OCI-LY1 (cell line): ENCODE measurements at regions not wholly inside any gene's neighbourhood (a gene's known extent, or its start where the extent isn't known, plus 50 kb on each side); places are given as distances from the start of the nearest gene placed in this dataset.

Experiments
- H2AFZ ChIP-seq: fragments of 200-600 bp; sonication (generic), shearing (Covaris generic); 2 replicates; pipeline ENCODE4 v1.6.0; 2014; ENCODE audit warnings: antibody characterized with exemption, mild to moderate bottlenecking, low read length
- H3F3A ChIP-seq: fragments of 200-600 bp; sonication (generic), shearing (Covaris generic); 2 replicates; pipeline ENCODE4 v1.6.0; 2014; ENCODE audit warnings: mild to moderate bottlenecking, antibody characterized with exemption, low read length, moderate library complexity; ENCODE audit not compliant: insufficient read depth
- H3K27ac ChIP-seq: fragments of 200-600 bp; sonication (generic); 2 replicates; pipeline ENCODE4 v1.5.1; 2014; ENCODE audit warnings: low read length, mixed run types, mild to moderate bottlenecking, low read depth; ENCODE audit not compliant: poor library complexity, severe bottlenecking
- H3K27me3 ChIP-seq: fragments of 200-600 bp; sonication (generic); 2 replicates; pipeline ENCODE4 v1.6.0; 2014; ENCODE audit warnings: antibody characterized with exemption, mild to moderate bottlenecking, low read length, moderate library complexity; ENCODE audit not compliant: insufficient read depth
- H3K36me3 ChIP-seq: fragments of 200-600 bp; sonication (generic); 2 replicates; pipeline ENCODE4 v1.6.1; 2014; ENCODE audit warnings: mild to moderate bottlenecking, antibody characterized with exemption, low read length, moderate library complexity, mixed read lengths; ENCODE audit not compliant: insufficient read depth
- H3K4me1 ChIP-seq: fragments of 200-600 bp; sonication (generic); 2 replicates; pipeline ENCODE4 v1.5.1; 2014; ENCODE audit warnings: mild to moderate bottlenecking, low read length, moderate library complexity; ENCODE audit not compliant: insufficient read depth, severe bottlenecking
- H3K4me2 ChIP-seq: fragments of 200-600 bp; sonication (generic), shearing (Covaris generic); 2 replicates; pipeline ENCODE4 v1.6.1; 2014; ENCODE audit warnings: low read length
- H3K4me3 ChIP-seq: fragments of 200-600 bp; sonication (generic); 2 replicates; pipeline ENCODE4 v1.5.1; 2014; ENCODE audit warnings: low read length, low read depth, mild to moderate bottlenecking, mixed read lengths; ENCODE audit not compliant: poor library complexity, severe bottlenecking
- H3K79me2 ChIP-seq: fragments of 200-600 bp; shearing (Covaris generic); 2 replicates; pipeline ENCODE4 v1.6.1; 2016; ENCODE audit warnings: mixed run types, low read length, mixed read lengths; ENCODE audit not compliant: insufficient read depth
- H3K9ac ChIP-seq: fragments of 200-600 bp; sonication (generic), shearing (Covaris generic); 2 replicates; pipeline ENCODE4 v1.6.1; 2014; ENCODE audit warnings: mild to moderate bottlenecking, low read length, mixed read lengths
- H3K9me2 ChIP-seq: fragments of 200-600 bp; sonication (generic), shearing (Covaris generic); 2 replicates; pipeline ENCODE4 v1.6.1; 2014; ENCODE audit warnings: low read depth, mild to moderate bottlenecking, low read length, mixed read lengths
- H3K9me3 ChIP-seq: fragments of 200-600 bp; shearing (Covaris generic); 2 replicates; pipeline ENCODE4 v1.6.1; 2014; ENCODE audit warnings: low read length, mixed read lengths
- H4K20me1 ChIP-seq: fragments of 200-600 bp; sonication (generic), shearing (Covaris generic); 2 replicates; pipeline ENCODE4 v1.6.0; 2016; ENCODE audit warnings: mild to moderate bottlenecking, low read length; ENCODE audit not compliant: insufficient read depth
- CTCF ChIP-seq: fragments of 200-600 bp; sonication (generic), shearing (Covaris generic); IDR thresholded peaks from 2 replicates; pipeline ENCODE4 v1.5.1; 2017; ENCODE audit warnings: mild to moderate bottlenecking, antibody characterized with exemption, low read length, moderate library complexity, mixed read lengths
- EZH2 ChIP-seq: fragments of 200-600 bp; sonication (generic), shearing (Covaris generic); IDR thresholded peaks from 2 replicates; pipeline ENCODE4 v1.8.0; 2017; ENCODE audit warnings: borderline replicate concordance, mixed run types, mild to moderate bottlenecking, antibody characterized with exemption, low read length, moderate library complexity, mixed read lengths

- Histone ChIP-seq H3K27ac (no peak overlapping the region), H3K27me3 (no peaks in the 10 kb centered on the region), H3K9me3 (no peaks in the 10 kb centered on the region), H3K79me2 (no peaks in the 10 kb centered on the region), H2AFZ (no peak overlapping the region), H3K9me2 (no peaks in the 10 kb centered on the region), H3F3A (no peaks in the 10 kb centered on the region), H3K4me3 (no peak overlapping the region), H3K4me2 (no peak overlapping the region), H3K36me3 (no peaks in the 10 kb centered on the region), H3K9ac (no peak overlapping the region), H3K4me1 (no peaks in the 10 kb centered on the region), H4K20me1 (no peaks in the 10 kb centered on the region)
- TF ChIP-seq EZH2: no peak
These were observed 1193.3 kb downstream of the FLRT2 start for GRCh38 chr14:86723254-86723624.

GRCh38 chr14:86722612-86723253, 1192.8 kb downstream of the FLRT2 start:
- no peak overlapping the region for H2AFZ ChIP-seq
- H3F3A ChIP-seq: no peaks in the 10 kb centered on the region
- H3K9me3 ChIP-seq: no peaks in the 10 kb centered on the region
- H3K4me1 ChIP-seq: no peaks in the 10 kb centered on the region
- H3K36me3 ChIP-seq: no peaks in the 10 kb centered on the region
- no peaks in the 10 kb centered on the region for H3K79me2 ChIP-seq
- TF ChIP-seq CTCF (no peak), EZH2 (no peak)
- H3K27me3 ChIP-seq: no peaks in the 10 kb centered on the region
- H3K9me2 ChIP-seq: no peaks in the 10 kb centered on the region
- no peaks in the 10 kb centered on the region for H4K20me1 ChIP-seq
- no peak overlapping the region for H3K9ac ChIP-seq
- H3K4me2 ChIP-seq: no peak overlapping the region
- H3K4me3 ChIP-seq: no peak overlapping the region
- H3K27ac ChIP-seq: no peak overlapping the region

DNA sequence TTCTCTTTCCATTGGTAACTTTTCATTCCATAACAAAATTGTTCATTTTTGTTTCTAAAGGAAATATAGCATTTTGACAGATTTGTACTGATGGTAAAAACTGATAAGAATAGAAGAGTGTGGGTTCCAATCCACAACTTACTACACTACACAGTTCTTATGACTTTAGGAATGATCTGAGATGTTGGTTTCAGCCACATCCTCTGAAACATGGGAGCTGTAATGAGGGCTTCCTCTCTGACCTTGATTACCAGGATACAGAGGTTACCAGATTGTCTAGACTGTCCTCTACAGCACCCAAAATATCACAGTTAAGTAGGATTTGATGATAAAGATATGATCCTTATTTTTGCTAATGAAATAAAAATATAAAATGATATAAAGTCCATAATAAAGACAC, 1184.6 kb downstream of the FLRT2 start:
- H3K27ac ChIP-seq: no peak overlapping the region
- H3K4me1 ChIP-seq: no peaks in the 10 kb centered on the region

More for the DNA sequence above, 1184.6 kb downstream of the FLRT2 start:
- H3K36me3 ChIP-seq: no peaks in the 10 kb centered on the region
- no peak overlapping the region for H3K4me2 ChIP-seq
- no peak for TF ChIP-seq EZH2
- TF ChIP-seq CTCF: no peak
- H3K27me3 ChIP-seq: no peaks in the 10 kb centered on the region
- H4K20me1 ChIP-seq: no peaks in the 10 kb centered on the region
- no peaks in the 10 kb centered on the region for H3K79me2 ChIP-seq
- no peaks in the 10 kb centered on the region for H3F3A ChIP-seq
- H3K9me2 ChIP-seq: no peaks in the 10 kb centered on the region
- no peak overlapping the region for H2AFZ ChIP-seq
- no peaks in the 10 kb centered on the region for H3K9me3 ChIP-seq
- H3K4me3 ChIP-seq: no peak overlapping the region
- no peak overlapping the region for H3K9ac ChIP-seq
